Choroid plexus epithelial cell (primary cell): ENCODE measurements at regions not wholly inside any gene's neighbourhood (a gene's known extent, or its start where the extent isn't known, plus 50 kb on each side); places are given as distances from the start of the nearest gene placed in this dataset.
"Not testable (repeated sequence)": the region's sequence is repeated elsewhere in the genome, so short reads cannot be mapped to it uniquely, and the experiment has no call there.

Experiments
- DNase-seq: peaks from one replicate; pipeline ENCODE4 v3.0.0-alpha.2; 2010; ENCODE audit warnings: low read depth
- H3K4me3 ChIP-seq: 2 replicates; pipeline ENCODE4 v1.5.1; 2011; ENCODE audit warnings: low read depth, mild to moderate bottlenecking, control low read depth, low read length, moderate library complexity
- CTCF ChIP-seq: conservative IDR thresholded peaks from 2 replicates; pipeline ENCODE4 v1.5.1; 2011; ENCODE audit warnings: low read depth, mild to moderate bottlenecking, control low read depth, inconsistent platforms, low read length, moderate library complexity

- H3K4me3 ChIP-seq, result no peak overlapping the region
- no peak for DNase-seq
- no peak for TF ChIP-seq CTCF
Measured at GRCh38 chr12:89824822-89825221, 116.2 kb upstream of the ATP2B1 start.

- not testable (repeated sequence) for H3K4me3 ChIP-seq, DNase-seq
Measured at GRCh38 chr12:89822992-89823391, 114.4 kb upstream of the ATP2B1 start.

- TF ChIP-seq CTCF, result no peak
- no peak for DNase-seq
- H3K4me3 ChIP-seq, result no peak overlapping the region
Measured at GRCh38 chr12:89821896-89822295, 113.3 kb upstream of the ATP2B1 start.

GRCh38 chr12:89817501-89818226, 109.0 kb upstream of the ATP2B1 start:
- no peak for TF ChIP-seq CTCF
- DNase-seq, result peak; percentile 31
- H3K4me3 ChIP-seq, result no peak overlapping the region

- no peak overlapping the region for H3K4me3 ChIP-seq
- no peak for DNase-seq
- no peak for TF ChIP-seq CTCF
Measured at GRCh38 chr12:89815225-89815624, 106.6 kb upstream of the ATP2B1 start.

- no peak for TF ChIP-seq CTCF
- DNase-seq, result no peak
- no peak overlapping the region for H3K4me3 ChIP-seq
Measured at GRCh38 chr12:89803412-89803811, 94.8 kb upstream of the ATP2B1 start.

GRCh38 chr12:89801284-89801683, 92.6 kb upstream of the ATP2B1 start:
- H3K4me3 ChIP-seq, result no peak overlapping the region
- DNase-seq, result no peak
- TF ChIP-seq CTCF, result no peak
